Peyer's patch (tissue), 4 donors: ENCODE measurements at regions not wholly inside any gene's neighbourhood (a gene's known extent, or its start where the extent isn't known, plus 50 kb on each side); places are given as distances from the start of the nearest gene placed in this dataset.

Experiments used
- DNase-seq, 3 donors: peaks; one replicate each; pipeline ENCODE4 v3.0.0-alpha.2; 2017 to 2019
- H3K27ac ChIP-seq, 4 donors: fragments of 200-600 bp; sonication (generic); one replicate each; pipeline ENCODE4 v1.5.1; 2016 to 2019
- H3K27me3 ChIP-seq, 2 donors: fragments of 200-600 bp; sonication (generic); one replicate each; pipeline ENCODE4 v1.5.1; 2019
- H3K36me3 ChIP-seq, 3 donors: fragments of 200-600 bp; sonication (generic); one replicate each; pipeline ENCODE4 v1.5.1; 2016 to 2019
- H3K4me1 ChIP-seq, 4 donors: fragments of 200-600 bp; sonication (generic); one replicate each; pipeline ENCODE4 v1.5.1; 2016 to 2019
- H3K4me3 ChIP-seq, 4 donors: fragments of 200-600 bp; sonication (generic); 1 replicate in 3 of 4; 2 replicates in 1 of 4; pipeline ENCODE4 v1.5.1; 2016 to 2019; ENCODE audit warnings: mild to moderate bottlenecking in 1 of 4
- H3K9me3 ChIP-seq, 4 donors: fragments of 200-600 bp; sonication (generic); one replicate each; pipeline ENCODE4 v1.5.1; 2016 to 2019; ENCODE audit warnings: mild to moderate bottlenecking in 1 of 4
- POLR2A ChIP-seq, 2 donors: fragments of 450-650 bp; IDR thresholded peaks; one replicate each; pipeline ENCODE4 v1.5.1; 2017; ENCODE audit warnings: antibody characterized with exemption in 2 of 2, mild to moderate bottlenecking in 2 of 2, moderate library complexity in 2 of 2
- small RNA-seq, 2 donors: library from RNA; depleted of rRNA; stranded (forward); fragments of <200 nt; gene quantifications; one replicate each; pipeline ENCODE3, GENCODE V24; 2016
- TF ChIP-seq, protein P1 (sequence below), 6 experiments: fragments of 450-650 bp in 4 of 6; fragments of 200-600 bp in 2 of 6; sonication (generic) in 1 of 6; IDR thresholded peaks; one replicate each; pipeline ENCODE4 v1.5.1; 2017 to 2019; ENCODE audit warnings: antibody characterized with exemption in 6 of 6, mild to moderate bottlenecking in 3 of 6, moderate library complexity in 1 of 6

DNA sequence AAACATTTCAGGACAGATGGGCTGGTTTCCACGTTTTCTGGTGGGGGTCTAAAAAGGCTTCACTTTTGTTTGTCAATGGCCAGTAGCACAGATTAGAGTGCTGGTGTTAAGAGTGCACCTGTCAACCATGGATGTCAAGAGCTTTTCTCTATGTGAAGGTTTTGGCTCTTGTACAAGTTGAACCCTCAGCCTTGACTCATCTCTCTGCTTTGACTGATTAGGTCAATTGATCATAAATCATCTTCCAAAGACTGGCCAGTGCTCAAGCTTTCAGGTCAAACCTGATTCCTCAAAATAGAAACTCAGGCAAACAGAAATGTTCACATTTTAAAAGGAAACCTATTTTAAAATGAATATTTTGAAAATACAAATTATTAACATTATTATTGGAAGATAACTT, 59.6 kb upstream of the SP4 start:
- no peaks in the 10 kb centered on the region for H3K9me3 ChIP-seq
- no peak for TF ChIP-seq POLR2A (IDR thresholded peaks at IDR 0.05)
- TF ChIP-seq, protein P1, sequence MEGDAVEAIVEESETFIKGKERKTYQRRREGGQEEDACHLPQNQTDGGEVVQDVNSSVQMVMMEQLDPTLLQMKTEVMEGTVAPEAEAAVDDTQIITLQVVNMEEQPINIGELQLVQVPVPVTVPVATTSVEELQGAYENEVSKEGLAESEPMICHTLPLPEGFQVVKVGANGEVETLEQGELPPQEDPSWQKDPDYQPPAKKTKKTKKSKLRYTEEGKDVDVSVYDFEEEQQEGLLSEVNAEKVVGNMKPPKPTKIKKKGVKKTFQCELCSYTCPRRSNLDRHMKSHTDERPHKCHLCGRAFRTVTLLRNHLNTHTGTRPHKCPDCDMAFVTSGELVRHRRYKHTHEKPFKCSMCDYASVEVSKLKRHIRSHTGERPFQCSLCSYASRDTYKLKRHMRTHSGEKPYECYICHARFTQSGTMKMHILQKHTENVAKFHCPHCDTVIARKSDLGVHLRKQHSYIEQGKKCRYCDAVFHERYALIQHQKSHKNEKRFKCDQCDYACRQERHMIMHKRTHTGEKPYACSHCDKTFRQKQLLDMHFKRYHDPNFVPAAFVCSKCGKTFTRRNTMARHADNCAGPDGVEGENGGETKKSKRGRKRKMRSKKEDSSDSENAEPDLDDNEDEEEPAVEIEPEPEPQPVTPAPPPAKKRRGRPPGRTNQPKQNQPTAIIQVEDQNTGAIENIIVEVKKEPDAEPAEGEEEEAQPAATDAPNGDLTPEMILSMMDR (IDR thresholded peaks at IDR 0.05) = no peak
- no peak overlapping the region for H3K4me3 ChIP-seq
- DNase-seq = no peak
- no peak overlapping the region for H3K27ac ChIP-seq
- H3K27me3 ChIP-seq = no peaks in the 10 kb centered on the region
- H3K36me3 ChIP-seq = no peaks in the 10 kb centered on the region
- H3K4me1 ChIP-seq = peaks cover 0 to 12% (median 2%) of the 10 kb centered on the region in 4 donors

- no peaks in the 10 kb centered on the region for H3K9me3 ChIP-seq
- H3K4me1 ChIP-seq = peaks cover 0 to 12% (median 2%) of the 10 kb centered on the region in 4 donors
- no peaks in the 10 kb centered on the region for H3K36me3 ChIP-seq
- DNase-seq = no peak
- H3K4me3 ChIP-seq = no peak overlapping the region
- no peak overlapping the region for H3K27ac ChIP-seq
- TF ChIP-seq POLR2A (IDR thresholded peaks at IDR 0.05) = no peak
- TF ChIP-seq, protein P1 (IDR thresholded peaks at IDR 0.05) = no peak
- H3K27me3 ChIP-seq = no peaks in the 10 kb centered on the region
These were observed 57.5 kb upstream of the SP4 start for GRCh38 chr7:21370283-21370982.

GRCh38 chr7:21371360-21371759, 56.5 kb upstream of the SP4 start:
- no peak overlapping the region for H3K27ac ChIP-seq
- no peak for DNase-seq
- no peak for TF ChIP-seq POLR2A (IDR thresholded peaks at IDR 0.05)
- TF ChIP-seq, protein P1 (IDR thresholded peaks at IDR 0.05) = no peak
- H3K4me1 ChIP-seq = peaks cover 0 to 7% (median 2%) of the 10 kb centered on the region in 4 donors
- H3K36me3 ChIP-seq = no peaks in the 10 kb centered on the region
- no peaks in the 10 kb centered on the region for H3K9me3 ChIP-seq
- no peak overlapping the region for H3K4me3 ChIP-seq
- no peaks in the 10 kb centered on the region for H3K27me3 ChIP-seq

DNA sequence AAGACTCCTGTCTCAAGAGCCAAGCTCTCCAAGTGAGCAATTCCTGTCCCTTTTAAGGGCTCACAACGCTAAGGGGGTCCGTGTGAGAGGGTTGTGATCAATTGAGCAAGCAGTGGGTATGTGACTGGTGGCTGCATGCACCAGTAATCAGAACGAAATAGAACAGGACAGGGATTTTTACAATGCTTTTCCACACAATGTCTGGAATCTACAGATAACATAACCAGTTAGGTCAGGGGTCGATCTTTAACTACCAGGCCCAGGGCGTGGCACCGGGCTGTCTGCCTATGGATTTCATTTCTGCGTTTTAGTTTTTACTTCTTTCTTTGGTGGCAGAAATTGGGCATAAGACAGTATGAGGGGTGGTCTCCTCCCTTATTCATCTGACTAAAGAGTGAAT, 54.9 kb upstream of the SP4 start:
- no peak for TF ChIP-seq POLR2A (IDR thresholded peaks at IDR 0.05)
- no peak overlapping the region for H3K4me3 ChIP-seq
- no peaks in the 10 kb centered on the region for H3K4me1 ChIP-seq
- no peaks in the 10 kb centered on the region for H3K27me3 ChIP-seq
- no peaks in the 10 kb centered on the region for H3K36me3 ChIP-seq
- H3K9me3 ChIP-seq = peaks cover 0 to 4% (median 0%) of the 10 kb centered on the region in 4 donors
- DNase-seq = no peak
- H3K27ac ChIP-seq = no peak overlapping the region

- Histone ChIP-seq H3K27ac (no peak overlapping the region), H3K4me3 (no peak overlapping the region), H3K36me3 (no peaks in the 10 kb centered on the region), H3K9me3 (peaks cover 0 to 4% (median 0%) of the 10 kb centered on the region in 4 donors), H3K27me3 (no peaks in the 10 kb centered on the region), H3K4me1 (no peaks in the 10 kb centered on the region)
- DNase-seq = no peak
- TF ChIP-seq, protein P1 (IDR thresholded peaks at IDR 0.05) = no peak
- TF ChIP-seq POLR2A (IDR thresholded peaks at IDR 0.05) = no peak
These were observed 53.7 kb upstream of the SP4 start for GRCh38 chr7:21374134-21374533.

DNA sequence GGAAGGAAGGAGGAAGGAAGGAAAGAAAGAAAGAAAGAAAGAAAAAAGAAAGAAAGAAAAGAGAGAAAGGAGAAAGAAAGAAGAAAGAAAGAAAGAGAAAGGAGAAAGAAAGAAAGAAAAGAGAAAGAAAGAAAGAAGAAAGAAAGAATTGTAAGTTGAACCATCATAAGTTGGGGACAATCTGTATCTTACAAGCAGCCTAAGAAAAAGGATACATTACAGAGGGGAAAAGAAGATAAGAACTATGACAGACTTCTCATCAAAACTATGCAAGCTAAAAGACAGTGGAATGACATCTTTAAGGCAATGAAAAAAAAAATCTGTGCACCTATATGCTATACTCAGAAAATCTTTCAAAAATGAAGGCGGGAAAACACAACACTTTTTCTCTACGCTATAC, 50.3 kb upstream of the SP4 start:
- Histone ChIP-seq H3K36me3 (no peaks in the 10 kb centered on the region), H3K27me3 (no peaks in the 10 kb centered on the region), H3K4me3 (no peak overlapping the region), H3K9me3 (peaks cover 0 to 4% (median 0%) of the 10 kb centered on the region in 4 donors), H3K4me1 (no peaks in the 10 kb centered on the region), H3K27ac (no peak overlapping the region)
- no peak for TF ChIP-seq POLR2A (IDR thresholded peaks at IDR 0.05)
- TF ChIP-seq, protein P1 (IDR thresholded peaks at IDR 0.05) = no peak
- DNase-seq = no peak

Small RNA genes in the stretch of these regions (small RNA-seq; reads per million reads assigned to genes)
- gene RN7SL542P = 0 reads per million in 2 donors
